GM19372 (cell line): ENCODE measurements at regions not wholly inside any gene's neighbourhood (a gene's known extent, or its start where the extent isn't known, plus 50 kb on each side); places are given as distances from the start of the nearest gene placed in this dataset.
"Not testable (repeated sequence)": the region's sequence is repeated elsewhere in the genome, so short reads cannot be mapped to it uniquely, and the experiment has no call there.

Experiments
- ATAC-seq: cut with Tn5 transposase; IDR thresholded peaks from one replicate; pipeline ENCODE4 v1.9.1; 2021; ENCODE audit warnings: mild to moderate bottlenecking, low read depth, moderate library complexity; ENCODE audit not compliant: unreplicated experiment

DNA sequence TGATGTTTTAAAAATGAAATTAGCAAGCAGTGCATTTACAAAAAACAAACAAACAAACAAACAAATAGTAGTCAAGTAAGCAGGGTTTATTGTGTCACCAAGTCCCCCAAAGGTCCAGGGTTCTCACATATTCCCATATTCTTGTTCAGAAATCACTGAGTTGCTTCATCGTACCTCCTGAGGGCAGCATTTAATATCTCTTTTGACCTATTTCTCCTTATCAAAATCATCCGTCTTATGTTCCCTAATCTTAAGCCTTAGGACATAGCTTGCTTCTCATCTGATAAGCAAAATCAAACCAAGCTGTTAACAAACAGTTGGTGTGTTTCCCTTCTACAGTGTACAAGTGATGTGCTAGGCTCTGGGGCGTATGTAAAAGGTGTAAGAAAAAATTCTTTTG lies 109.5 kb upstream of the MAN2A1 start:
- ATAC-seq, result no peak

DNA sequence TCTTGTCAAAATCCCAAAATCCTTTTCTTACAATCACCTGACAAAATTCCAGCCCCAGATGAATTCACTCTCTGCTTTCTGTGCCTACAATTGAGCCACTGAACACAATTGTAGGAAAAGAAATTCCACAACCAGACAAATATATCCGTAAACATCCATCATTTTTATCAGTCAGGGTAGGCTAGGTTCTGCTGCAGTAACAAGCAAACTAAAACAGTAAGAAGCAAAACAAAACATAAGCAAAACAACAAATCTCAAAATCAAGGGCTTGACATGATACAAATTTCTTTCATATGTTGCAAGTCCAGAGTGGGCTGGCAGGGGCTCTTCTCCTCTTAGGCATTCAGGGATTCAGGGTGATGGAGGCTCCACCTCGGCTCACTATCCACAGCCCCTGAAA lies 114.2 kb upstream of the MAN2A1 start:
- no peak for ATAC-seq

DNA sequence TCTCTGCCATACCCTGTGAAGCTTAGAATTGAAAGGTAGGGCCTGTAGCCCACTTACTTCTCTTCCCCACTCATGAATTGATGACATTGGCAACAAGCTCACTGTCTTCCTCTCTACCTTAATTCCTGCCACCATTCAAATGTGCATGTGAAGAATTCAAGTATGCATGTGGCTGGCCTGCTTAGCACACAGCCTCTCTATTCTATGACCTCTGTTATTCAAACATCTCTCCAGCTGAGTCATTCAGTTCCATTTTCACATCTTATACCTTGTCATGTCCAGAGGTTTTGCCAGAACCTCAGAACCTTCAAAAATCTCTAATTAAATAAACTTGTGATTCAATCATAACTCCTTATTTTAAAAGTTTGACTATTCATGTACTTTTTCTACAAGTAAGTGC lies 114.7 kb upstream of the MAN2A1 start:
- ATAC-seq, result no peak

DNA sequence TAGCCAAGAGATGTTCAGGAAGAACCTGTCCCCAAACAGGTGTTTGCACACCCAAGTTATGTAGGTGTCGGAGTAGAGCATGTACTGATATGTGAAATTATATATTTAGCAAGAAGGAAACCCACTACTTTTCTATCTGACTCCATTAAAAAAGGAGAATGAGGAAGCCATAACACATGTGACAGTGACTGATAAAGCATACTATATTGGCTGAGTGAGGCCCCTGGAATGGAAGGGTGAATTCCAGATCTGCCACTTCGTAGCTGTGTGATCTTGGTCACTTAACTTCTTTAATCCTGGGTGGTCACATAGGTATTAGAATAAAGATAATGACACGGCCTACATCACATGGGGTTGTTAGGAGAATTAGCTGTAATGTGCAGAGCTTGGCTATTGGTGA lies 116.0 kb upstream of the MAN2A1 start:
- ATAC-seq, result no peak

DNA sequence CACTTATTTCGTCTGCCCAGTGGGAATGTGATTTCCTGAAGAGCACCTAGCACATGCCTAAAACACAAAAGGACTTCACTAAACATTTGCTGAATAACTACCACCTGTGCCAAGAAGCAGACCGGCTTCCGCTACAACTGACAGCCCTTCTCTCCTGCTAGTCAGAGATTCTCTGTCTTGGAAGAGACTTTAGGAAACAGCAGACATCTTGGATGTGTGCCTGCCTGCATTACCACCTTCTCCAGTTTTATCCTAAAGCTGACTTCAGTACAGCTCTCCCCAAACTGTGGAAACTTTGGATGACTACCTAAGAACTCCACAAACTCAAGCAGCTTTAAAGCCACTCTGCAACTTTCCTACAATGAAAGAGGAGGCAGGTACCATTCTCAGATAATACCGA lies 116.5 kb upstream of the MAN2A1 start:
- ATAC-seq, result no peak

DNA sequence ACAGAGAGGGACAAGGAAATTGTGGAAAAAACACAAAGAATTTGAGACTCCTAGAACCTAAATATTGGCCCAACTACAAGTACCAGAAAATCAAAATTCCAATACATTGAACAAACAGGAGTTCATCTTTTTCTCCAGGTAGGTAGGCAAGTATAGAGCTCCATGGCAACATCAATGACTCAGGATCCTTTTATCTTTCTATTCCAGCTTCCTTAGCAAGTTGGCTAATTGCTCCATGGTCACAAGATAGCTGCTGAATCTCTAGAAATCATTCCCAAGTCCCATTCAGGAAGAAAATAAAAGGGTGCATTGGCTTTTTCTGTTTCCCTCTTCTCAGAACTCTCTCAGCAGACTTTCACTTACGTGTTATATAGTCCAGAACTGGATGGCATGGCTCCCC lies 117.9 kb upstream of the MAN2A1 start:
- ATAC-seq, result no peak

DNA sequence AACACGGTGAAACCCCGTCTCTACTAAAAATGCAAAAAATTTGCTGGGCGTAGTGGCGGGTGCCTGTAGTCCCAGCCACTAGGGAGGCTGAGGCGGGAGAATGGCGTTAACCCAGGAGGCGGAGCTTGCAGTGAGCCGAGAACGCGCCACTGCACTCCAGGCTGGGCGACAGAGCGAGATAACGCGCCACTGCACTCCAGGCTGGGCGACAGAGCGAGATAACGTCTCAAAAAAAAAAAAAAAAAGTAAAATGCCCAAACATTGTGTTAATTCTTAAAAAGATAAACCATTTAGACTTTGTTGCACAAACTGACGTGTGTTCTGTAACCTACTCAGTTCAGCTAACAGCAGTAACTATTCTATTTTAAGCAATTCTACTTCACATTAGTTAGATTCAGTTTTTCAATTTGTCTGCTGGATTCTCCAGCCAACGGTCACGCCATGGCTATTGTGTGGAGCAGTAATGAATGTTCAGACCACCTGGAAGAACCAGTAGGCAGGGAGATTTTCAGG lies 119.3 kb upstream of the MAN2A1 start:
- no peak for ATAC-seq

DNA sequence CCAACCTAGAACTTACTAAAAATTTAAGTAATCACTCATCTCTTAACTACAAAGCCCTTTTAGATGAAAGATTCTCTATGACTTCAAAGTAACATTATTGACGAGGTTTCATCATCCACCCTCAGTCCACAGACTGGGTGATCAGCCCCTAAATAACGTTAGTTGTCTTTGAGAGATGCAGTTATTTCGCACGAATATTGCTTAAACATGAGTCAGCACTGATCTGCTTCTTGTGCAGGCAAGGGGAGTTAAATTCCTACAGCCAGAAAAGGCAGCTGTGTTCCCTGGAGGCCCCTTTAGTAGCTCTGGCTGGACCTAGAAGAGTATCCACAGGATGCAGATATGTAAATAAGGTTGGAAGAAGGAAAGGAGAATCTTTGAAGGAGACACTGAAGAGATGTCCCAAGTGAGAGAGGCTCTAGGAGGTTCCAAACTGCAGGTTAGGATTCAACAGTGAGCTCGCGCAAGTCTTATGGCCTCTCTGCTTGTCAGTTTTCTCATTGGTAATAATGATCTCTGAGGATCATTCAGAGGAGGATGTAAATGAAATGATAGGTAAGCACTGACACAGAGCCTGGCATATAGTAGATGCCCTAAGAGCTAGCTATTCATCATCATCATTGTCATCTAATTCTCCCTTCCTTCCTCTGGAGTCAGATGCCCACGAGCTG lies 122.2 kb upstream of the MAN2A1 start:
- no peak for ATAC-seq

DNA sequence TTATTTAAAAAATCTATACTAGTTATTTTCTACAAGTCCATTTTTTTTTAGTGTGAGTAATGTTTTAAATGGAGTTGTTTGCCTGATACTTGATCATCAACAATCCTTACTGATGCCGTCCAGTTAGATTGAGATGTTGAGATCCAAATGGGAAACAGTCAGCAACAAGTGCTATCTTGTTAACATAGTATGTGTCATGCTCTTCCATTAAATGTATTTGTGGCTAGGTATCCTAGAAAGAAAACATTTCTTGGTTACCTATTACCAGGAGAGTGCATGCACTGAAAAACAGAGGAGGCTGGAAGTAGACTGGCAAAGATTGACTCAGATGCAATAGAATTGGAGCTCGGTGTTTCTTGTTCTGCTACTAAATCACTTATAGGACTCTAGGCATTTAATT lies 123.4 kb upstream of the MAN2A1 start:
- ATAC-seq, result no peak

DNA sequence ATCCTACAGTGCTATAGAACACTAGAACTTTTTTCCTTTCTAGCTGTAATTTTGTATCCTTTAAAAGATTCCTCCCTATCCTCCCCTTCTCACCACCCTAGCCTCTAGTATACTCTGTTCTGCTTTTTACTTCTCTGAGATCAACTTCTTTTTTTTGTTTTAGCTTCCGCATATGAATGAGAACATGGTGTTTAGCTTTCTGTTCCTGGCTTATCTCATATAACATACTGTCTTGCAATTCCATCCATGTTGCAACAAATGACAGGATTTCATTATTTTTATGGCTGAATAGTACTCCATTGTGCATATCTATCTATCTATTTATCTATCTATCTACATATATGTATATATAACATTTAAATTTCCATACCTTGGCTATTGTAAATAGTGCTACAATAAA lies 126.0 kb upstream of the MAN2A1 start:
- ATAC-seq, result no peak

DNA sequence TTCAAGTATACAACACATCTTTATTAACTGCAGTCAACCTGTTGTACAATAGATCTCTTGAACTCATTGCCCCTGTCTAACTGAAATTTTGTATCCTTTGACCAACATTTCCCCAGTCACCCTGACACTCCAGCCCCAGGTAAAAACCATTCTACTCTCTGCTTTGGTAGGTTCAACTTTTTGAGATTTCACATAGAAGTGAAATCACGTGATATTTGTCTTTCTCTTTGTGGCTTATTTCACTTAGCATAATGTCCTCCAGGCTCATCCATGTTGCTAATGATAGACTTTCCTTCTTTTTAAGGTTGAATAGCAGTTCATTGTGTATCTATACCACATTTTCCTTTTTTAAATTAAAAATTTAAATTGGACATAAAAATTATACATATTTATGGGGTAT lies 126.5 kb upstream of the MAN2A1 start:
- no peak for ATAC-seq

DNA sequence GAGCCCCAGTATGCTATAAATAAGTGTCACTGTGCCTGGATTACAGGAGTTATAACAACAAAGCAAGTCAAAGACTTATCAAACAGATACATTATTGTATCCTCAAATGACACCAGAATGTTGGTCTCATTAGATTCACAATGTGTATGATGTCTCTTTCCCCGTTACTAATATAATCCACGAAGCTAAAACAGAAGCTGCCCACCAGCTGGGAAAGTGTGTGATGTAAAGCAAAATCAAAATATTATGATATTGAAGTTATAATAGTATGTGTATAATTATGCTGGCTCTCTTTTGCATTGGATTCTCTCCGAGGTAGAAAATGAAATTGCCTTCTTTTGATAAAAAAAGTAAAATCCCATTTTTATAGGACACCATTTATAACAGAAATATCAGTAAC lies 127.3 kb upstream of the MAN2A1 start:
- ATAC-seq, result no peak

DNA sequence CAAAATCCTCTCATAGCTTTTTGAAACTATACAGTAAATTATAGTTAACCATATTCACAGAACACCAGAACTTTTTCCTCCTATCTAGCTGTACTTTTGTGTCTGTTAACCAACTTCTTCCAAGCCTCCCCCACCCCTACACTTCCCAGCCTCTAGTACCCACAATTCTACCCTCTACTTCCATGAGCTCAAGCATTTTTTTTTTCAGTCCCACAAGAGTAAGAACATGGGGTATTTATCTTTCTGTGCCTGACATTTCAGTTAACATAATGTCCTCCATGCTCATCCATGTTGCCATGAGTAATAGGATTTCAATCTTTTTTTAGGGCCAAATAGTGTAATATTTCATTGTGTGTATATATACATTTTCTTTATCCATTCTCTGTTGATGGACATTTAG lies 128.3 kb upstream of the MAN2A1 start:
- ATAC-seq, result no peak

DNA sequence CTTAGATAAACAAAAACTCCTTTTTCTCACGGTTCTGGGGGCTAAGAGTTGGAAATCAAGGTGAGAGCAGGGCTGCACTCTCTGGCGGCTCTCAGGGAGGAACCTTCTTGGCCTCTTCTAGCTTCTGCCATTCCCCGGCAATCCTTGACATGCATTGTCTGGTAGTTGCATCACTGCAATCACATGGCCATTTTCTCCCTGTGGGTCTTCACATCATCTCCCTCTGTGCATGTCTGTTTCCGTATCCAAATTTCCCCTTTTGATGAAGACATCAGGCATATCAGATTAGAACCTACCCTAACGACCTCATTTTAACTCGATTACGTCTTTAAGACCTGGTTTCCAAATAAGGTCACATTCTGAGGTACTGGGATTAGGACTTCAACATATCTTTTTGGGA lies 129.2 kb upstream of the MAN2A1 start:
- no peak for ATAC-seq

DNA sequence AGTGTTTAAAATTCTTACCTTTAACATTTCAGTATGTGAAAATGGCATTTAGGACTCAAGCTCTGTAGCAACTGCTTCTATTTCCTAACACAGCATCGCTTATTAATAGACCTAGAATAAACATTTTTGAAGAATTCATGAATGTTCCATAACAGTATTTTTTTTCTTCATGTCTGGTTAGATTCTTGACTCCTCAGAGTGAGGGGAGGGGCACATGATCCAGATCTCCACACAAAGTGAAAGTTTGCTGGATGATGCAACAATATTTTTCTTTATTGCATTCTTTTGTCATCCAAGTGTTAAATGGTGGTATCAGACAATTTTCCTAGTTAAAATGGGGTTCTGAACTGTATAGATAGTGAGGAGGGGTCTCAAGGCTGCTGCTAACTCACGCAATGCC lies 130.8 kb upstream of the MAN2A1 start:
- no peak for ATAC-seq

DNA sequence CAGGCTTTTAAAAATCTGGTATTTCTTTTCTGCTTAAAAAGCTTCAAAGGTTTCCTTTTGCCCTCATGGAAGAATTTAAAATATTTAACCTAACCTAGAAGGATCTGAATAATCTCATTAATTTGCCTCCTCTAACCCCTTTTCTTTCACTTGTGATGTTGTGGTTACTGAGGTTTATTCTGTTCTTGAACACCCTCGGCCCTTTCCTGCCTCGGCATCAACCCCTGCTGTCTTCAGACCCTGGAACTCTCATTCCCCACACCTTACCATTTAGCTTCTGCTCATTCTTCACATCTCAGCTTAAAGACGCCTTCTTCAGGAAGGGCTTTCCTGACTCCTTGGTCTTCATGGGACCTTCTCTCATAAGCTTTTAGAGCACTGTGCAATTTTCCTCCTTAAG lies 131.4 kb upstream of the MAN2A1 start:
- ATAC-seq, result no peak

DNA sequence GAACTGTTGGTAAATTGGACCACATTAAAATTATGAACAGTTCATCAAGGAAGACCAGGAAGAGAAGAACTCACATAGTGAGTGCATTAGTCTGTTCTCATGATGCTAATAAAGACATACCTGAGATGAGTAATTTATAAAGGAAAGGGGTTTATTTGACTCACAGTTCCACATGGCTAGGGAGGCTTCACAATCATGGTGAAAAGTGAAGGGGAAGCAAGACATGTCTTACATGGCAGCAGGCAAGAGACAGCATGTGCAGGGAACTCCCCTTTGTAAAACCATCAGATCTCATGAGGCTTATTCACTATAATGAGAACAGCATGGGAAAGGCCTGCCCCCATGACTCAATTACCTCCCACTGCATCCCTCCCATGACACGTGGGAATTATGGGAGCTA lies 135.9 kb upstream of the MAN2A1 start:
- ATAC-seq, result no peak

DNA sequence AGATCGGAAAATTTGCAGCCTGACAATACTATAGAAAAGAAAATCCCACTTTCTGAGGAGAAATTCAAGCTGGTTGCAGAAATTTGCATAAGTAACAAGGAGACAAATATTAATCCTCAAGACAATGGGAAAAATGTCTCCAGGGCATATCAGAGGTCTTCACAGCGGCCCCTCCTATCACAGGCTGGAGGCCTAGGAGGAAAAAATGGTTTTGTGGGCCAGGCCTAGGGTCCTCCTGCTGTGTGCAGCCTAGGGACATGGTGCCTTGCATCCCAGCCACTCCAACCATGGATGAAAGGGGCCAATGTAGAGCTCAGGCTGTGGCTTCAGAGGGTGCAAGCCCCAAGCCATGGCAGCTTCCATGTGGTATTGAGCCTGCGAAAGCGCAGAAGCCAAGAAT lies 138.5 kb upstream of the MAN2A1 start:
- ATAC-seq, result not testable (repeated sequence)

DNA sequence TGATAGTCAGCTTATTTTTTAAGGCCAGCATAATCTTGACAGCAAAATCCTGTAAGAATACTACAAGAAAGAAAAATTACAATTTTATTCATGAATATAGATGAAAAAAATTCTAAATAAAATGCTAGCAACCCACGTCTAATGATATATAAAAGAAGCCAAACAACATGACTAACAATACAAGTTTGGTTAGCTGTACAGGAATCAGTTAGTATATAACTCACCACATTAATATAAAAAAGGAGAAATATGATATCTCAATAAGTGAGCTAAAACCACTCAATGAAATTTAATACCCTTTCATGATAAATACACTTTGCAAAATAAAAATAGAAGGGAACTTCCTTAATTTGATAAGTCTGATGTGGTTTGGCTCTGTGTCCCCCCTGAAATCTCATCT lies 139.7 kb upstream of the MAN2A1 start:
- no peak for ATAC-seq

DNA sequence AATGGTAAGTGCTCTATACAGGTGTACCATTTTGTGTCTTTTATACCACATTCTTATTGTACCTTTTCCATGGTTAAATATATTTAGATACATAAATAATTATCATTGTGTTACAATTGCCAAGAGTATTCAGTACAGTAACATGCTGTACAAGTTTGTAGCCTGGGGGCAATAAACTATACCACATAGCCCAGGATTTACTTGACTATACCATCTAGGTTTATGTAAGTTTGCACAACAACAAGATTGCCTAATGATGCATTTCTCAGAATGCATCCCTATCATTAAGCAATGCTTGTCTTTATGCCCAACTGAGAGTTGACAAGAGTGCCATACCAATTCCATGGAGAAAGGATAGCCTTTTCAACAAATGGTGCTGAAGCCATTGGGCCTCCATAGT lies 136.7 kb upstream of the PJA2 start:
- ATAC-seq, result no peak

DNA sequence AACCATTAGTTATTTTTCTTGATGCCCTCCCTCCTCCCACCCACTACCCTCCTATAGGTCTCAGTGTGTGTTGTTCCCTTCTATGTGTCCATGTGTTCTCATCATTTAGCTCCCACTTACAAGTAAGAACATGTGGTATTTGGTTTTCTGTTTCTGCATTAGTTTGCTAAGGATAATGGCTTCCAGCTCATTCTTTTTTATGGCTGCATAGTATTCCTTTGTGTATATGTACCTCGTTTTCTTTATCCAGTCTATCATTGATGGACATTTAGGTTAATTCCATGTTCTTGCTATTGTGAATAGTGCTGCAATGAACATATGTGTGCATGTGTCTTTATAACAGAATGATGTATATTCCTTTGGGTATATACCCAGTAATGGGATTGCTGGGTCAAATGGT lies 135.1 kb upstream of the PJA2 start:
- not testable (repeated sequence) for ATAC-seq

DNA sequence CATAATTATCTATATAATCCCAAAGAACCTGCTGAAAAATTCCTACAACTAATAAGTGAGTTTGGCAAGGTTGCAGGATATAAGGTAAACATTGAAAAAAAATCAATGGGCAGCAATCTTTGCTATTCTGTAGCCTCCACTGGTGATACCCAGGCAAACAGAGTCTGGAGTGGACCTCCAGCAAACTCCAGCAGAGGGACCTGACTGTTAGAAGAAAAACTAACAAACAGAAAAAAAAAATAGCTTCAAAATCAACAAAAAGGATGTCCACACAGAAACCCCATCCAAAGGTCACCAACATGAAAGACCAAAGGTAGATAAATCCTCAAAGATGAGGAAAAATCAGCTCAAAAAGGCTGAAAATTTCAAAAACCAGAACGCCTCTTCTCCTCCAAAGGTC lies 128.9 kb upstream of the PJA2 start:
- ATAC-seq, result not testable (repeated sequence)

DNA sequence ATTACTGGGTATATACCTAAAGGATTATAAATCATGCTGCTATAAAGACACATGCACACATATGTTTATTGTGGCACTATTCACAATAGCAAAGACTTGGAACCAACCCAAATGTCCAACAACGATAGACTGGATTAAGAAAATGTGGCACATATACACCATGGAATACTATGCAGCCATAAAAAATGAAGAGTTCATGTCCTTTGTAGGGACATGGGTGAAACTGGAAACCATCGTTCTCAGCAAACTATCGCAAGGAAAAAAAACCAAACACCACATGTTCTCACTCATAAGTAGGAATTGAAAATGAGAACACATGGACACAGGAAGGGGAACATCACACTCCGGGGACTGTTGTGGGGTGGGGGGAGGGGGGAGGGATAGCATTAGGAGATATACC lies 125.3 kb upstream of the PJA2 start:
- ATAC-seq, result not testable (repeated sequence)
